Iris pigment epithelial cell (primary cell): ENCODE measurements at regions not wholly inside any gene's neighbourhood (a gene's known extent, or its start where the extent isn't known, plus 50 kb on each side); places are given as distances from the start of the nearest gene placed in this dataset.
A peak's percentile ranks its signal among the peaks of the same experiment; 100 is the strongest.
"Not testable (repeated sequence)": the region's sequence is repeated elsewhere in the genome, so short reads cannot be mapped to it uniquely, and the experiment has no call there.

Source experiments
- DNase-seq: peaks from one replicate; pipeline ENCODE4 v3.0.0-alpha.2; 2011; ENCODE audit warnings: low read depth

GRCh38 chr6:15924893-15925292, 204.0 kb upstream of the MYLIP start:
- DNase-seq: no peak

DNA sequence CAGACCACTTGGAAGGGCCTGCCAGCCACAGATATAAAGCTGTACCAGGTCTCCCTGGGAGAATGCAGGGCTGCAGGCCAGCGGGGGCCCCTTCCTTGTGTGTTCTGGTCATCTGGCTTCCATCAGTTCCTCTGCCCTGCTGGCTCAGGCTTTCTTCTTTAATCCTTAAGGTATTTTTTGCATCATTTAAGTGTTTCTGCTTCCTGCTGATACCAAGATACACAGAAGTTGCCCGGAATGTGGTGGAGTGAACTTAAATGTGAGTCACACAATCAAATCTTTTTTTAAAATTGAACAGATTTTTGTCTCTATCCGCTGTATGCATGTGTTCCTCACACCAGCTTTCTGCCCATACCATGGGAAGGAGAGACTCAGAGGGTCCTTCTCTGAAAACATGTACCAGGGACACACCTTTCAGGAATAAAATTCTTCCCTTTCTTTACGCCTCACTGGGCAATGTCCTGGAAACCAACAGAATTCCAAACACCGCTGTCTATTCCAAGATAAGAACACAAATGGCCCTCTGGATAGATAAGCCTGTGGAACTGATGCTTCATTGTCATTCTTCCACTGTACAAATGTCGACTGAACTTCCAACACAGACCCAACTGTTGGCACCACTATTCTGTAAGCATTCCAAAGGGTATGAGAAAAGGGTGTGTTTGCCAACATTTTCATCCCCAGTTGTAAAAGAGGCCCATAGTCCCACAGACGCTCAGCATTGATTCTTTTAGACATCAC, 206.2 kb upstream of the MYLIP start:
- peak; percentile 91 for DNase-seq

- peak; percentile 60 for DNase-seq
Measured at GRCh38 chr6:15921243-15921642, 207.6 kb upstream of the MYLIP start.

- DNase-seq: no peak
Measured at GRCh38 chr6:15916581-15916980, 212.3 kb upstream of the MYLIP start.

- no peak for DNase-seq
Measured at GRCh38 chr6:15915508-15916178, 213.2 kb upstream of the MYLIP start.

- DNase-seq: no peak
Measured at GRCh38 chr6:15914553-15914952, 214.3 kb upstream of the MYLIP start.

GRCh38 chr6:15913573-15913972, 215.3 kb upstream of the MYLIP start:
- DNase-seq: no peak

- no peak for DNase-seq
Measured at GRCh38 chr6:15912505-15913400, 216.1 kb upstream of the MYLIP start.

DNA sequence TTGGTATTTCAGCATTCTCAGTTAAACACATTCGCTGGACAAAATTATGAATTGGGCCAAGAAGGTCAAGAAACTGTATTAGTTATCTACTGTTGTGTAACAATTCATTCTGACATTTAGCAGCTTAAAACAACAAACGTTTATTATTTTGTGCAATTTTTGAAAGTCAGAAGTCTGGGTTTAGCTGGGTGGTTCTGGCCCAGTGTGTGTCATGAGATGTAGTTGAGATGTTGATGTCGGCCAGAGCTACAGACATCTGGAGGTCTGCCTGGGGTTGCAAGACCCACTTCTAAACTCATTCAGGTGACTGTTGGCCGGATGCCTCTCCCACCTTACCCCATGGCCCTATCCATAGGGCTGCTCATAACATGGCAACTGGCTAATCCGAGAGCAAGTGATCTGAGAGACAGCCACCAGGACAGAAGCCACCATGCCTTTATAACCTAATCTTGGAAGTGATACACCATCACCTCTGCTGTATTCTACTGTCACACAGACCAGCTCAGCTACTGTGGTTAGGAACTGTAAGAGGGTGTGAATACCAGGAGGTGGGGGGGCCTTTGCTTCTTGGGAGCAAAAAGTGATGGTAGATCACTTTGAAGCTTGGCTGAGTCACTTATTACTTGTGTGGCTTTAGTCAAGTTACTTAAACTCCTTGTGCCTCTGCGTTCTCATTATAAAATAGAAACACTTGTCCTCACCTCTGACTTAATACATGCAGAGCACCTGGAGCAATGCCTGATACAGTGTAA, 217.0 kb upstream of the MYLIP start:
- DNase-seq: no peak

GRCh38 chr6:15909290-15910070, 219.4 kb upstream of the MYLIP start:
- no peak for DNase-seq

GRCh38 chr6:15908871-15909270, 220.0 kb upstream of the MYLIP start:
- DNase-seq: no peak

- DNase-seq: no peak
Measured at GRCh38 chr6:15907914-15908518, 220.9 kb upstream of the MYLIP start.

DNA sequence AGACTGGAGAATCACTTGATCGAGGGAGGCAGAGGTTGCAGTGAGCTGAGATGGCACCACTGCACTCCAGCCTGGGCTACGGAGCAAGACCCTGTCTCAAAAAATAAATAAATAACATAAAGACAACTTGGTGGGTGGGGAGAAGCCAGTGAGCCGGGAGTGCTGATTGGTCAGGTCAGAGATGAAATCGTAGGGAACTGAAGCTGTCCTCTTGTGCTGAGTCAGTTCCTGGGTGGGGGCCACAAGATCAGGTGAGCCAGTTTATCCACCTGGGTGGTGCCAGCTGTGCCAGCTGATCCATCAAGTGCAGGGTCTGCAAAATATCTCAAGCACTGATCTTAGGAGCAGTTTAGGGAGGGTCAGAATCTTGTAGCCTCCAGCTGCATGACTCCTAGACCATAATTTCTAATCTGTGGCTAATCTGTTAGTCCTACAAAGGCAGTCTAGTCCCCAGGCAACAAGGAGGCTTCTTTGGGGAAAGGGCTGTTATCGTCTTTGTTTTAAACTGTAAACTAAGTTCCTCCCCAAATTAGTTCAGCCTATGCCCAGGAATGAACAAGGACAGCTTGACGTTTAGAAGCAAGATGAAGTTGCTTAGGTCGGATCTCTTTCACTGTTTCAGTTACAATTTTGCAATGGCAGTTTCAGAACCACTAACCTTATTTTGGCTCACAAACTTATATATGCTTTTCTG, 221.5 kb upstream of the MYLIP start:
- DNase-seq: not testable (repeated sequence)

DNA sequence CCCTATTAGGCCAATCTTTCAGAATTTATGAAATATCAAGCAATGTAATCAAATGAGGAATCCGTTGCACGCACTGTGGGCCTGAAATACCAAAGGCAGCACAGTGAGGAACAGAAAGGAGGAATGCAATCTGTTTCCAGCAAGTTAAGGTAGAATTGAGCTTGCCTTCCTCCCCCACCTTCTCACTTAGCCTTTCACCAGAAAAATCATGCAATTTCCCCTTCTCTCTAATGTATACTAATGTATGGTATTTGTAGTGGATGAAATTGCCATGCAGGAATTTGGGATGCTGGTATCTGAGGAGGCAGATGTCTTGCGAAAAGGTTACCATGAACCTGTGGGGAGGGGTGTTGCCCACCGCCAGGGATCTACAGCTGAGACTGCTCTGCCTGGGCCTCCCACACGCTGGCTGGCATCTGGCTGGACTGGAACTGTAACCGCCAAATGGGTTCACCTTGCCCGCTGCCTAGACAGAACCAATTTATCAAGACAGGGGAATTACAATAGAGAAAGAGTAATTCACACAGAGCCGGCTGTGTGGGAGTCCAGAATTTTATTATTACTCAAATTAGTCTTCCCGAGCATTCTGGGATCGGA, 222.4 kb upstream of the MYLIP start:
- DNase-seq: no peak

GRCh38 chr6:15905488-15906419, 223.1 kb upstream of the MYLIP start:
- no peak for DNase-seq

DNA sequence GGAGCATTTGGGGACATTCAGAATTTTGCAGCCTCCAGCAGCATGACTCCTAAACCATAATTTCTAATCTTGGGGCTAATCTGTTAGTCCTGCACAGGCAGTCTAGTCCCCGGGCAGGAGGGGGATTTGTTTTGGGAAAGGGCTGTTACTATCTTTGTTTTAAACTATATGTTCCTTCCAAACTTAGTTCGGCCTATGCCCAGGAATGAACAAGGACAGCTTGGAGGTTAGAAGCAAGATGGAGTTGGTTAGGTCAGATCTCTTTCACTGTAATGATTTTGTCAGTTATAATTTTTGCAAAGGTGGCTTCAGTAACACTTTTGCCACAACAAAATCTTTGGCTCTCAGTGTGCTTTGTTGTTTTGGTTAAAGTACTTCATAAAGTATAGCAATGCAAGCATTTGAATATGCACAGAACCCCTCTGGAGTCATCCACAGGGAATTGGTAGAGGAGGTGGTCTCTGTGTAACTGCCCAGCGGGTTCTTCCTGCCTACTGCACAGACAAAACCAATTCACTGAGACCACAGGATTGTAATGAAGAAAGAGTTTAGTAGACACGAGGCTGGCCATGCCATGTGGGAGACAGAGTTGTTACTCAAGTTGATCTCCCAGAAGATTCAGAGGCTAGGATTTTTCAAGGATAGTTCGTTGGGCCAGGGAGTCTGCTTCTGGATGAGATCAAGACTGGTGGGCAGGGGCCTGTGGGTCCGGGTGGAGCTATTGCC, 224.1 kb upstream of the MYLIP start:
- no peak for DNase-seq

DNA sequence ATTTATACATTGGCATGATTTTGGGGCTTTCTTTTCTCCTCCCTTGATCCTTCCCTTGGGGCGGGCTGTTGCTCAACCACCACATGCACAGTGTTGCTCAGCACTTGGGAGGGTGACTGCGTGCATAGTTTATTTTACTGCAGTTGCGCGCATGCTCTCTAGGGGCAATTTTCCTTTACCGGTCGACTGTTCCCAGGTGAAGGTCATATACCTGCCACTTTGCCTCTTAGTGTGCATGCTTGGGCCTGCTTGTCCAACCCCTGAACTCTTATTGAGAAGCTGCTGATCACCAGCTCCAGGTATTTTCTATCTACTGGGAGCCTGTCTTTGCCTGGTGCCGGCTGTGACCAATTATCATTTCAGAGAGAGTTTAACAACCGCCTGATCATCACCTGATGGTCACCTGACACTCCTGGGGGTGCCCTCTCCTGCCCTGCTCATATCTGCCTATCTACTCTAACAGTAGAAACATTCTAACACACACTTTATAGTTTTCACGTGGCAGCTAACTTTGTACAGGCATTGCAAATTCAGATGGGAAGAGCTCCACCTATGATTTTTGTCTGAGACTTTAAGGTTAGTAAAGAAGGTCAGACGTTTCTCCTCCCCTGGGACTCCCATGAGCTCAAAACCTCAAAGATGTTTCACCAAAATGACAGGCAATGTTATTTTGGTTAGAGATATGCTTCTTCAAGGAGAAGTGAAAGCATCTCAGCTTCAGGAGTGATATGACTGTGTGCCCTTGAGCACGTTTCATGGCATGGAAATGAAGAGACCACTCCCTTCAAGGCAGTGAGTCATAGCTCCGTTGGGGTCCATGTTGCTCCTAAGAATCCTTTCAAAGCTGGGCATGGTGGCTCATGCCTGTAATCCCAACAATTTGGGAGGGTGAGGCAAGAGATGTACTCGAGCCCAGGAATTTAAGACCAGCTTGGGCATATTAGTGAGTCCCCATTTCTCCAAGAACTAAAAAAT, 227.5 kb upstream of the MYLIP start:
- no peak for DNase-seq
